Panc1 (cell line): ENCODE measurements at regions not wholly inside any gene's neighbourhood (a gene's known extent, or its start where the extent isn't known, plus 50 kb on each side); places are given as distances from the start of the nearest gene placed in this dataset.

Experiments used
- ATAC-seq: fragments of 200-7000 bp; cut with Tn5 transposase; 2 replicates; pipeline ENCODE4 v1.9.1; 2020; ENCODE audit warnings: mild to moderate bottlenecking, moderate library complexity
- BruUV-seq: library from RNA; stranded (reverse); fragments of 400-500 nt; replicated peaks from 2 replicates; lab custom pipeline; 2021; lab: Mats Ljungman, UMichigan
- CTCF ChIA-PET: fragments of 300-600 bp; sonication (Branson Sonifier 250); formaldehyde crosslinking; loops from one replicate; lab custom pipeline; 2022; ENCODE audit warnings: antibody characterized with exemption; lab: Charles Lee
- POLR2A ChIA-PET: fragments of 300-600 bp; sonication (Branson Sonifier 250); formaldehyde crosslinking; loops from one replicate; lab custom pipeline; 2022; ENCODE audit warnings: antibody characterized with exemption; lab: Charles Lee
- DNase-seq: peaks from one replicate; pipeline ENCODE4 v3.0.0-alpha.2; 2010; ENCODE audit warnings: low read depth, low spot score
- H3K27ac ChIP-seq: 2 replicates; pipeline ENCODE4 v1.5.1; 2011; ENCODE audit warnings: mild to moderate bottlenecking, low read length, inconsistent platforms
- H3K27me3 ChIP-seq: fragments of 200-500 bp; sonication (Bioruptor generic); 2 replicates; pipeline ENCODE4 v1.6.0; 2014; ENCODE audit warnings: low read length, inconsistent platforms; ENCODE audit not compliant: control insufficient read depth, insufficient read depth
- H3K36me3 ChIP-seq: fragments of 200-500 bp; sonication (Bioruptor generic); 2 replicates; pipeline ENCODE4 v1.5.1; 2014; ENCODE audit warnings: inconsistent platforms, mild to moderate bottlenecking, low read length, moderate library complexity; ENCODE audit not compliant: control insufficient read depth, insufficient read depth
- H3K4me1 ChIP-seq: 2 replicates; pipeline ENCODE4 v1.5.1; 2011; ENCODE audit warnings: inconsistent platforms, mild to moderate bottlenecking, low read length, moderate library complexity; ENCODE audit not compliant: control insufficient read depth, insufficient read depth
- H3K4me3 ChIP-seq, 2 experiments: 2 replicates each; pipeline ENCODE4 v1.5.1; 2011 to 2012; ENCODE audit warnings: low read depth in 2 of 2, low read length in 2 of 2, mild to moderate bottlenecking in 2 of 2, inconsistent platforms in 1 of 2, moderate library complexity in 1 of 2
- H3K9me3 ChIP-seq: fragments of 200-500 bp; sonication (Bioruptor generic); 2 replicates; pipeline ENCODE4 v1.5.1; 2014; ENCODE audit warnings: low read depth, mild to moderate bottlenecking, inconsistent platforms, low read length, moderate library complexity; ENCODE audit not compliant: control insufficient read depth, insufficient read depth
- CTCF ChIP-seq: fragments of 450-650 bp; IDR thresholded peaks from 2 replicates; pipeline ENCODE4 v1.5.1; 2017; ENCODE audit warnings: mild to moderate bottlenecking
- POLR2AphosphoS5 ChIP-seq: IDR thresholded peaks from 2 replicates; pipeline ENCODE4 v1.6.1; 2012; ENCODE audit warnings: mild to moderate bottlenecking, low read depth, low read length, moderate library complexity
- REST ChIP-seq, 2 experiments: IDR thresholded peaks; 2 replicates each; pipeline ENCODE4 v1.6.1; 2011 to 2012; ENCODE audit warnings: low read depth in 2 of 2, control low read depth in 1 of 2, low read length in 1 of 2, mild to moderate bottlenecking in 1 of 2, moderate library complexity in 1 of 2; ENCODE audit not compliant: insufficient read depth in 1 of 2
- SIN3A ChIP-seq: IDR thresholded peaks from 2 replicates; pipeline ENCODE4 v1.6.1; 2012; ENCODE audit warnings: low read depth, mild to moderate bottlenecking, low read length, moderate library complexity, borderline replicate concordance; ENCODE audit not compliant: insufficient read depth
- TCF7L2 ChIP-seq: IDR thresholded peaks from 2 replicates; pipeline ENCODE4 v1.6.1; 2011; ENCODE audit warnings: mild to moderate bottlenecking, low read depth, low read length, inconsistent platforms
- in situ Hi-C: cut with HindIII; loops from 2 replicates; pipeline ENCODE4 v1.10.0; 2016; ENCODE audit warnings: low sequenced_read_pairs, low pct_unique_long_range_greater_than_20kb
- intact Hi-C: fragments of 100-400 bp; cut with micrococcal nuclease; formaldehyde crosslinking; loops from one replicate; pipeline ENCODE4 v1.10.0; 2022; ENCODE audit not compliant: unreplicated experiment

DNA sequence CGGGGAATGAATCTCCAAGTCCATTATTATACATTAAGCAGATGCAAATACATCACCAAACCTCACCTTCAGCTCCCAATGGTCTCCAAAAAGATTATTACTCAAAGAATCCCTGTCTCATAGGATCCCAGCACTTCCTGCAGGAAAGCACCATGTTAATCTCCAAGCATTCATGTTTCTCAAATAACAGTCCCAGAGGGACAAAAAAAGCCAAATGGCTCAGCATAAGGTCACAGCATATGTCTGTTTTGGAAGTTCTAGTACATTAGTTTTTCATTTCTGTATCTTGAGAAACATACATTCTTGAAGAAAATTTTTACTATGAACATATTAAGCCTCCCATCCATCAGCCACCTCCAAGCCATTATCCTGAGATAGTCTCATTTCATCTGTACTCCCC is 103.3 kb downstream of the METTL4 start:
- Histone ChIP-seq H3K4me1 (no peaks in the 10 kb centered on the region), H3K27ac (no peak overlapping the region), H3K36me3 (no peaks in the 10 kb centered on the region), H3K9me3 (no peaks in the 10 kb centered on the region), H3K27me3 (no peaks in the 10 kb centered on the region), H3K4me3 (no peak overlapping the region)
- no peak for ATAC-seq
- POLR2A ChIA-PET: no interaction called here
- CTCF ChIA-PET: no interaction called here
- no TSS peak for BruUV-seq
- in situ Hi-C loops (no loop called here), intact Hi-C loops (no loop called here)
- TF ChIP-seq POLR2AphosphoS5 (no peak), CTCF (no peak), TCF7L2 (no peak), SIN3A (no peak), REST (IDR thresholded peaks at IDR 0.05; ENCODE audit: insufficient read depth in 1 of 2, low read depth in 2 of 2, low read length in 1 of 2) (no peak)
- no peak for DNase-seq

DNA sequence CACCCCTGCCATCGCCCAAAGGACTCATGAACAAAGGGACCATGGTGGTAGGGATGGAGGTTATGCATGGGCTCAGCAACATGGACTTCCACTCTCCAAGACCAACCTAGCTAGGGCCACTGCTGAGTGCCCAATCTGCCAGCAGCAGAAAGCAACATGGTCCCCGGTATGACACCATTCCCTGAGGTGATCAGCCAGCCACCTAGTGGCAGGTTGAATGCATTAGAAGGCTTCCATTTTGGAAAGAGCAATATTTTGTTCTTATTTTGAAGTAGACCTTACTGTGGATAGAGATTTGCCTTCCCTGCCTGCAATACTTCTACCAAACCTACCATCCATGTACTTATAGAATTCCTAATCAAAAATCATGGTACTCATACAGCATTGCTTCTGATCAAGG is 99.8 kb downstream of the METTL4 start:
- POLR2A ChIA-PET: no interaction called here
- H3K27me3 ChIP-seq: no peaks in the 10 kb centered on the region
- no peak for ATAC-seq
- H3K36me3 ChIP-seq: no peaks in the 10 kb centered on the region
- in situ Hi-C loops: no loop called here
- H3K4me3 ChIP-seq: no peak overlapping the region
- BruUV-seq: no TSS peak
- TF ChIP-seq CTCF (peak; percentile 24; the same call in 1 of the 2 replicates), TCF7L2 (no peak), POLR2AphosphoS5 (no peak), SIN3A (no peak), REST (IDR thresholded peaks at IDR 0.05; ENCODE audit: insufficient read depth in 1 of 2, low read depth in 2 of 2, low read length in 1 of 2) (no peak)
- CTCF ChIA-PET: no interaction called here
- DNase-seq: no peak
- no peaks in the 10 kb centered on the region for H3K9me3 ChIP-seq
- no peak overlapping the region for H3K27ac ChIP-seq
- intact Hi-C loops: no loop called here
- no peaks in the 10 kb centered on the region for H3K4me1 ChIP-seq
